HG02938 (cell line): ENCODE measurements at regions not wholly inside any gene's neighbourhood (a gene's known extent, or its start where the extent isn't known, plus 50 kb on each side); places are given as distances from the start of the nearest gene placed in this dataset.

Experiments
- ATAC-seq: cut with Tn5 transposase; IDR thresholded peaks from one replicate; pipeline ENCODE4 v1.9.1; 2021; ENCODE audit warnings: mild to moderate bottlenecking, moderate library complexity; ENCODE audit not compliant: unreplicated experiment

- ATAC-seq = no peak
Measured at GRCh38 chr13:47638627-47639026, 362.4 kb downstream of the SUCLA2 start.

- no peak for ATAC-seq
Measured at GRCh38 chr13:47632311-47632710, 368.8 kb downstream of the SUCLA2 start.

DNA sequence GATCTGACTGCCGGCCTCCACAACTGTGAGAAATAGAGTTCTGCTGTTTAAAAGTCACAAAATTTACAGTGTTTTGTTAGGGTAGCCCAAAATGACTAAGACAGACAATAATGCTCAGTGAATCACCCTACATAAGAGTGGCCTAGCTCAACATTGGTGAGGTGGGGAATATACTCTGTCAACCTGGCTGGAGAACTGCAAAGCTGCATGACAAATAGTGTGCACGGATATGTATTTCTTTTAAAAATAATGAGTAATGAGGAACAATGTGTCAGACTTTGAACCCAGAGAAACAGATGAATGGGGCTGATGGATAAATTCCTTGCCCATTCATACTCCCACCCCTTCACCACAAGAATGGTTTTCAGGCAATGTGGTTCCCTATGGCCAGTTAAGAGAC is 372.4 kb downstream of the SUCLA2 start:
- ATAC-seq = no peak

DNA sequence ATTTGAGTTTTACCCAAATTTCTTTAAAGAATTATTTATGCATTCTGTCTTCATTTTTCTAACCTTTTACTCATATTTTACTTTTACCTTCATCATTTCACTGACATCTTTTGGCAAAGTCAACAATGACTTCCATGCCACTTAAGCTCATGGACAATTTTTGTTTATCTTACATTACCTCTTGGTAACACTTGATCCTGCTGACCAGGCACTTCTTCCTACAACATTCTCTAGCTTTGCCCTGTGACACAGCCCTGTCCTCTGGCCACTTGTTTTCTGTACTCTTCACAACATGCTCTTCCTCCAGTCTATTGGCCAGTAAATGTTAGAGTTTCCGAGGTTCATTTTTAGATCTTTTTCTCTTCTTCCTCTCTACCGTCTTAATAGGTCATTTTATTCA is 377.2 kb downstream of the SUCLA2 start:
- no peak for ATAC-seq

DNA sequence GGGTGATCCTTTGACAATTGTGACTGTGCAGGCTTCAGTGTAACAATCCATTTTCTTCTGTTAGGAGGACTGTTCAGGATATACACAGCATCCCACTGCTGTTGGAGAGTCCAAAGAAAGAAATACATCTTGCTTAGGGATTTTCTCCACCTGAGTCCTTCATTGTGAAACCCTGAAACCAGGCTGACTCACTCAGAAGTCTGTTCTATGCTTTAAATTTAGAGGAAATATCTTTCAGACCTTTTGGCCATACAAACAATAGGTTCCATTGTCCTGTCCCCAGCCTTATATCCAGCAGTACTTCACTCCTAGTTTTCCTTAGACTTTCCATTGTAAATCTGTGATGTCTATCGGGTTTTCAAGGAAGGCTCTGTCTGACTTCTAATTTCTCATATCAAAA is 379.1 kb downstream of the SUCLA2 start:
- no peak for ATAC-seq

DNA sequence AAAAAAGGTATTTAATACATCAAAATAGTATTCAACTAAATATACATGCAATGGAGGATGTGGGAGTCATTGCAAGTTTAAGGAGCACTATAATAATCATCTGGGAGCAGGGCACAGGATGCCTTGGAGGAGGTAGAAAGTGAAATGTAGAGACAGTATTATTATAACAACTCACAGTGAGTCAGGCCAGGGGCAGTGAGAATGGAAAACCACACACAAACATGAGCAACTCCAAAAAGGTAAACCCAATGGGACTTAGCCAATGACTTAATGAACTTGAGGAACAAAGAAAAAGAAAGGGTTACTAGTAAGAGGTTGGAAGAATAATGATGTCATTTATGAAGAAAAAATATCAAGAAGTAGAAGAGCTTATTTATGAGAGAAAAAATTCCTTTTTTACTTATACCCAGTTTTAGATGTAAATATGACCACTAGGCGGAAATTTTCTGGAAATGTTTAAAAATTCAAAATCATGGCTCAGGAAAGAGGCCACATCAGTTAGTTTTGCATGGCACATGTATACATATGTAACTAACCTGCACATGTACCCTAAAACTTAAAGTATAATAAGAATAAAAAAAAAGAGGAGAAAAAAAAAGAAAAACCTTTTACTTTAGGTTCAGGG is 389.3 kb downstream of the SUCLA2 start:
- no peak for ATAC-seq

- no peak for ATAC-seq
Measured at GRCh38 chr13:47610687-47611086, 390.4 kb downstream of the SUCLA2 start.

DNA sequence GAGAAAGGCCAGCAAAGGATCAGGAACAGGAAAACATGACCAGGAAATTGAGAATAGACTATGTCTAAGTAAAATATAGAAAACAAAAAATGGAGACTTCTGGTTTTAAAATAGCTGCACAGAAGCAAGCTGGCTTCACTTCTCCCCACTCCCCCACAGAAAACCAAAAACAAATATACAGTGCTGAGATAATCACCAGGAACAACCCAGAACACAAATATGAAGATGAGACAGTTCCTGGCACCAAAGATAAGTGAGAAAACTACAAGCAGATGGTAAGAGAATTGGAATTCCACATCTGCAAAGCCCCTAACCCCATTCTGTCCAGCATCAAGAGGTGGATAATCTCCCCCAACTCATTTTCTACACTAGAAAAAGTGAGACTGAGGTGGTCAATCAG is 397.7 kb downstream of the SUCLA2 start:
- no peak for ATAC-seq

DNA sequence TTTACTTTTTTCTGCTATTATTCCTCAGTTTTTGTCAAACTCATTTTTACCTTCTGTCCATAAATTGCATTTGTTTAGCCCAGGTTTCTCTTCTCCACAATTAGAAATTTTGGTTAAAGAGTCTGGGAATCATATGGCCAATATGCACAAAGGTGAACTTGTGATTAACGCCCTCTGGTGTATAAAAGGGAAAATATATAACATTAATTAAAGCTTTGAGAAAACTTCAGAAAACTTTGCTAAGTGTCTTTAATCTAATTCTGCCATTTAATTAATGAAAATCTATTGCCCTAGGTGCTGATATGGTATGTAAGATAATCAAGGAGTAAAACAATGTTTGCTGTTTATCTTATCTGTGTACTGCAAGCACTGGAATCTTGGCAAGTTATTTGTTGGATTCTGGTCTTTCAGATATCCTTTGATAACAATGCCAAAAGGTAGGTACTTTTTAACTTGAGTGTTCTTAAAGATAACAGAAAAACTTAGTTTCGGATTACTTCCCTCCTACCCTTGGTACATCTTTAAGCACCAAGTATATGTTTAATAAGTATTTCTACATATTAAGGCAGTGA is 402.6 kb downstream of the SUCLA2 start:
- no peak for ATAC-seq

DNA sequence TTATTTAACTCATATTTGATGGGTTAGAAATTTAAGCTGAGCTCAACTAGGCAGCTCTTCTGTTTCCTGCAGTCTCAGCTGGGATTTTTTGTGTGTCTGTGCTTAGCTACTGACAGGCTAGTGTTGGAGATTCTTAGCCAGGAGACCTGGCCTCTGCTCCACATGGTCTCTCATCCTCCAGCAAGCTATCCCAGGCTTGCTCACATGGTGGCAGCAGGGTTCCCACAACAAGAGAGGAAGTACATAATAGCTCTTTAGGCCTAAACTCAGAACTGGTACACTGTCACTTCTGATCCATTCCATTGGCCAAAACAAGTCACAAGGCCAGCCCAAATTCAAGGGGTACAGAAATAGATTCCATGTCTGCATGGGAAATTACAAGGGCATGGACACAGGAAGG is 406.2 kb downstream of the SUCLA2 start:
- ATAC-seq = no peak

DNA sequence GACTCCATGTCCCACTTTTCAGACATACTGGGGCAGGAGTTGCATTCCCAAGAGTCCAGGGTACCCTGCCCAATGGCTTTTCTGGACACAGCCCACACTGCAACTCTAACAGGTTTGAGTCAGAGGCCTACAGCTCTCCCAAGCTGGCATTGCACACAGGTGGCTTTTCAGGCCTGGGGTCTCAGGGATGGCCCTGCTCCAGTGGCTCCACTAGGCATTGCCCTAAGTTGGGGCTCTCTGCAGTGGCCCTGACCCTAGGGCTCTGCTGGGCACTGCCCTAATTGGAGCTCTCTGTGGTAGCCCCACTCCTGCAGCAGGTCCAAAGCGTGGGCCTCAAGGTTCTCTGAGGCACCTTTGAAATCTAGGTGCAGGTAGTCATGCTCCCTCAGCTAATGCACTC is 408.8 kb downstream of the SUCLA2 start:
- no peak for ATAC-seq

DNA sequence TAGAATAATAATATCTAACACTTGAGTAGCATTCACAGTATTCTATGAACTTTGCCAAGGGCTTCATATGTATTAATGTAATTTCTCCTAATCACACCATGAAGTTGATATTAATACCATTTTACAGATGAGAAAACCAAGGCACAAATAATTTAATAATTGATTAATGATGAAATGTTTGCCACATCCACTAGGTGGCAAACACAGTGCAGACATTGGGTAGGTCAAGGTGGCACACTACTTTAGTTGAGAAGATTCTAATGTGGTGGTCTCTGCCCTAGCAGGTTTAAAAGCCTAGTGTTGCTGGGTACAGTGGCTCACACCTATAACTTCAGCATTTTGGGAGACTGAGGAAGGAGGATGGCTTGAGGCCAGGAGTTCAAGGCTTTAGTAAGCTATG is 412.4 kb downstream of the SUCLA2 start:
- ATAC-seq = no peak

GRCh38 chr13:47572375-47572774 is 428.7 kb downstream of the SUCLA2 start:
- no peak for ATAC-seq

- ATAC-seq = no peak
Measured at GRCh38 chr13:47564041-47564440, 437.0 kb downstream of the SUCLA2 start.

- ATAC-seq = no peak
Measured at GRCh38 chr13:47556703-47557102, 444.4 kb downstream of the SUCLA2 start.

- ATAC-seq = no peak
Measured at GRCh38 chr13:47555235-47555634, 445.8 kb downstream of the SUCLA2 start.

DNA sequence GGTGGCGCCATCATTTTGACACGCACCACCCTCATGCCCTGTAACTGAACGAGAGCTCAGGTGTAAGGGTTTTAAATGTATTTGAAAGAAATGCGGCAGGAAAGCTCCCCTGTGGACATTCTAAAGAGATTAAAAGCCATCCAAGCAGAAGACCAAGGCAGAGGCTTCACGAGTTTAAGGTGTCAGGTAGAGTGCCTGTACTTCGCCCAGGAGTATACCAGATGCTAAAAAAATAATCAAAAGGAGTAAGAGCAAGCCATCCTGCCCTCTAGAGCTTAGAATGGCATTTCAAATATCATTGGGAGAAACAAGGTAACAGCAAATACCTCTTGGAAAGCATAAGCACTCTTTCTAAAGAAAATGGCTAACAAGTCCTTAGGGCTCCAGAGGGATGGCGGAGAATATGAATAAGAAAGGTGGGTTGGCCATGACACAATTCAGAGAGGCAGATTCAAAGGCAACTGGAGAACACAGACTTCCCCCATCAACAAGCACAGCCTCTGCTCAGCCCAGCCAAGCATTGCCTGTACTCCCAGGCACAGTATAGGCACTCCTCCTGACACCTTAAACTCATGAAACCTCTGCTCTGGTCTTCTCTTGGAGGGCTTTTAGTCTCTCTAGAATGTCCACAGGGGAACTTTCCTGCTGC is 447.6 kb downstream of the SUCLA2 start:
- ATAC-seq = no peak

- ATAC-seq = no peak
Measured at GRCh38 chr13:47549219-47549752, 451.8 kb downstream of the SUCLA2 start.

DNA sequence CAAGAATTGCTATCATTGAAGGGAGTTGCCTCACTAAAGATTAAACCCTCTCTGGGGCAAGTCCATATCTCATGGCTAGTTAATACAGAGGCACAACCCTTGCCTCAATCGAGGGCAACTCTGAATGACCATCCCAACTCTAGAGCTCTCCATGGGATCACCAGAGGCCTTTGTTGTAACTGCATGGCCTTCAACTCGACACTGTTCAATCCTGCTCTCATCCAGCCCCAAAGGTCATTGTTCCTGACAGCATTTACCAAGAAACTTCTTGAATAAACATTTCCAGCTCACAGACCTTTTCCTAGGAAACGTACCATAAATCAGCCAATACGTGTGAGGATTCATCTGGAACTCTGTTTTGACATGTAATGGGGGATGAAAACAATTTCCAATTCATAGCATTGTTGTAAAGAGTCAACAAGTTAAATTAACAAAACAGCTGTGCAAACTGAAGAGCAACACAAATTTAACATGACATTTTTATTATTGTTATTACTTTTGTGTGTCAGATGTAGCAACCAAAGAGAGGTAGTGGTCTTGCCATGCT is 452.7 kb downstream of the SUCLA2 start:
- ATAC-seq = no peak

- no peak for ATAC-seq
Measured at GRCh38 chr13:47546391-47547225, 454.5 kb downstream of the SUCLA2 start.
